SK-N-SH treated with all-trans-retinoic acid at 6 μM for 48 hours (cell line): ENCODE measurements at regions not wholly inside any gene's neighbourhood (a gene's known extent, or its start where the extent isn't known, plus 50 kb on each side); places are given as distances from the start of the nearest gene placed in this dataset.

Experiments used
- BACH2 ChIP-seq: fragments of 250-450 bp; sonication (Bioruptor Pico); IDR thresholded peaks from 2 replicates; pipeline ENCODE4 v1.9.0; 2021; ENCODE audit warnings: mild to moderate bottlenecking, borderline replicate concordance
- CSDC2 ChIP-seq: fragments of 250-450 bp; sonication (Bioruptor Pico); IDR thresholded peaks from 2 replicates; pipeline ENCODE4 v1.5.0; 2020; ENCODE audit warnings: mild to moderate bottlenecking, moderate library complexity
- CSRNP3 ChIP-seq: fragments of 250-450 bp; sonication (Bioruptor Pico); IDR thresholded peaks from 2 replicates; pipeline ENCODE4 v1.5.1; 2021; ENCODE audit warnings: mild to moderate bottlenecking, moderate library complexity
- ESRRG ChIP-seq: fragments of 250-450 bp; sonication (Bioruptor Pico); IDR thresholded peaks from 2 replicates; pipeline ENCODE4 v1.6.1; 2021; ENCODE audit warnings: mild to moderate bottlenecking
- PATZ1 ChIP-seq: fragments of 250-450 bp; sonication (Bioruptor Pico); IDR thresholded peaks from 2 replicates; pipeline ENCODE4 v1.8.0; 2020; ENCODE audit warnings: mild to moderate bottlenecking, moderate library complexity, borderline replicate concordance
- TCF4 ChIP-seq: fragments of 250-450 bp; sonication (Bioruptor Pico); IDR thresholded peaks from 2 replicates; pipeline ENCODE4 v1.8.0; 2021; ENCODE audit warnings: mild to moderate bottlenecking, moderate library complexity, borderline replicate concordance
- ZFP30 ChIP-seq: fragments of 450-650 bp; formaldehyde crosslinking; IDR thresholded peaks from 2 replicates; pipeline ENCODE4 v1.5.0; 2022; ENCODE audit warnings: mild to moderate bottlenecking, moderate library complexity

- no peak for TF ChIP-seq ZFP30 (CRISPR knock-in tag)
- TF ChIP-seq PATZ1 (CRISPR knock-in tag) = no peak
- TF ChIP-seq BACH2 (CRISPR knock-in tag) = no peak
- TF ChIP-seq CSRNP3 (CRISPR knock-in tag) = no peak
- no peak for TF ChIP-seq TCF4 (CRISPR knock-in tag)
- no peak for TF ChIP-seq ESRRG (CRISPR knock-in tag)
- no peak for TF ChIP-seq CSDC2 (CRISPR knock-in tag)
Measured at GRCh38 chrX:25646156-25646555, 492.0 kb upstream of the MAGEB18 start.
